Transverse colon (tissue), 4 donors: ENCODE measurements at regions not wholly inside any gene's neighbourhood (a gene's known extent, or its start where the extent isn't known, plus 50 kb on each side); places are given as distances from the start of the nearest gene placed in this dataset.

Experiments
- DNase-seq: peaks from one replicate; pipeline ENCODE4 v3.0.0-alpha.2; 2019
- H3K27ac ChIP-seq, 4 donors: fragments of 200-600 bp; sonication (generic); 2 replicates each; pipeline ENCODE4 v1.5.1; 2016 to 2018; ENCODE audit warnings: inconsistent platforms in 4 of 4
- H3K27me3 ChIP-seq: fragments of 200-600 bp; sonication (generic); 2 replicates; pipeline ENCODE4 v1.5.1; 2017; ENCODE audit warnings: inconsistent platforms
- H3K36me3 ChIP-seq, 4 donors: fragments of 200-600 bp; sonication (generic); 2 replicates each; pipeline ENCODE4 v1.5.1; 2017 to 2019; ENCODE audit warnings: inconsistent platforms in 4 of 4
- H3K4me1 ChIP-seq, 4 donors: fragments of 200-600 bp; sonication (generic); 2 replicates each; pipeline ENCODE4 v1.5.1; 2017 to 2020; ENCODE audit warnings: inconsistent platforms in 4 of 4
- H3K4me3 ChIP-seq, 4 donors: fragments of 200-600 bp; sonication (generic); 1 replicate in 1 of 4; 2 replicates in 3 of 4; pipeline versions ENCODE4 v1.5.1 to v1.6.1; 2017 to 2019; ENCODE audit warnings: inconsistent platforms in 4 of 4
- H3K9me3 ChIP-seq, 2 donors: fragments of 200-600 bp; sonication (generic); 2 replicates each; pipeline ENCODE4 v1.5.1; 2017 to 2019; ENCODE audit warnings: inconsistent platforms in 2 of 2
- CTCF ChIP-seq, 5 experiments: fragments of 200-600 bp in 3 of 5; fragments of 450-650 bp in 2 of 5; sonication (generic) in 3 of 5; IDR thresholded peaks; 1 replicate in 2 of 5; 2 replicates in 3 of 5; pipeline ENCODE4 v1.5.1; 2016 to 2017; ENCODE audit warnings: antibody characterized with exemption in 5 of 5, inconsistent platforms in 3 of 5, mild to moderate bottlenecking in 2 of 5, moderate library complexity in 1 of 5
- EP300 ChIP-seq: sonication (generic); formaldehyde crosslinking; IDR thresholded peaks from one replicate; pipeline ENCODE4 v1.6.1; 2017; ENCODE audit warnings: antibody characterized with exemption, low read depth
- POLR2A ChIP-seq: fragments of 450-650 bp; IDR thresholded peaks from one replicate; pipeline ENCODE4 v1.6.1; 2016; ENCODE audit warnings: antibody characterized with exemption, mild to moderate bottlenecking, moderate library complexity
- POLR2AphosphoS5 ChIP-seq, 3 donors: sonication (generic); formaldehyde crosslinking; IDR thresholded peaks; one replicate each; pipeline ENCODE4 v1.6.1; 2016; ENCODE audit warnings: antibody characterized with exemption in 3 of 3
- WGBS, 2 donors: methylation state at CpG; one replicate each; pipeline ENCODE4 v1.1.5; 2018; ENCODE audit warnings: low coverage in 1 of 2; 5-methylcytosine and 5-hydroxymethylcytosine counted together
- in situ Hi-C, 4 donors: fragments of 200-750 bp; cut with MboI; loops; one replicate each; pipeline versions ENCODE4 v1.15.0 to v1.15.1; 2017; ENCODE audit warnings: low sequenced_read_pairs in 3 of 4, low pct_ligation_motif_present in 1 of 4, low pct_unique_long_range_greater_than_20kb in 1 of 4
- intact Hi-C: fragments of 100-400 bp; cut with DNase I; formaldehyde crosslinking; loops from one replicate; pipeline ENCODE4 v1.15.1; 2023; ENCODE audit warnings: low total_unique reads

DNA sequence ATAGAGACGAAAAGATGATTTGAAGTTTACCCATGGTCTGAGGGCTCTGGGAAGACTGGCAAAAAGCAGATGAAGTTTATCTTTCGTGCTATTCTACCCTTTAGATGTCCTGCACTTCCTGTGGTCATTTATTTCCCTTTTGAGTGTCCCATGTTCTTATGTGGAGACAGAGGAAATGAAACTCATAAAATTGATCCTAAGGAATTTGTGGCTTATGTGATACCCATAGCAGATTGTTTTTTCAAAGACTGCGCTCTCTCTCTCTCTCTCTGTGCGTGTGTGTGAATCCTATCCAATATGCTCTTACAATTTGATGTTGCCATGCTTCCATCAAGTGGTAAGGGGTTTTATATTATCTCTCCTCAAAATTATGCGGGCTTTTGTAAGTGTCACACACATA is 607.5 kb upstream of the DPPA4 start:
- H3K9me3 ChIP-seq, result no peaks in the 10 kb centered on the region
- intact Hi-C loops (no loop called here), in situ Hi-C loops (no loop called here)
- H3K4me1 ChIP-seq, result no peaks in the 10 kb centered on the region
- no peak overlapping the region for H3K4me3 ChIP-seq
- H3K27me3 ChIP-seq, result no peaks in the 10 kb centered on the region
- TF ChIP-seq CTCF (IDR thresholded peaks at IDR 0.05) (no peak), POLR2A (no peak), POLR2AphosphoS5 (IDR thresholded peaks at IDR 0.05) (no peak), EP300 (no peak)
- H3K36me3 ChIP-seq, result no peaks in the 10 kb centered on the region
- no peak for DNase-seq
- 63 to 71% methylated on average over 5 of the region's 5 CpGs for WGBS, 2 donors
- H3K27ac ChIP-seq, result no peak overlapping the region

DNA sequence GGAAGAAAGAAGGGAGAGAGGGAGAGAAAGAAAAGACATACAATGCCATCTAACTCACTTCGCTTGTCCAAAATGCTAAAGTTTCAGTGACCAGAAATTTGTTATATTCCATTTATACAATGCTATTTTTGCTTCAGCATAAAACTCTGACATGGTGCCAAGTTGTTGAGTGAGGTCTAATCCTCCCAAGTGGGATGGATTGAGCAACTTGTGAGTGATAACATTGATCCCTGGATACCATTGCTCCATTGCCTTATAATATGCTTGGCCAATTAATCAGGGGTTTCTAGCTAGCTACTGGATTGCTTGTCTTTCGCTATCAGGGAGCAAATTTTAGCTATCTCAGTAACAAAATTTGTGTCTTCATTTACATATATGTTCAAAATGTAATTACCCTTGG is 615.6 kb upstream of the DPPA4 start:
- 77 to 86% methylated on average over 2 of the region's 2 CpGs for WGBS, 2 donors
- H3K4me1 ChIP-seq, result no peaks in the 10 kb centered on the region
- in situ Hi-C loops, result no loop called here
- intact Hi-C loops, result no loop called here
- H3K9me3 ChIP-seq, result no peaks in the 10 kb centered on the region
- H3K27me3 ChIP-seq, result no peaks in the 10 kb centered on the region
- no peak overlapping the region for H3K27ac ChIP-seq
- no peaks in the 10 kb centered on the region for H3K36me3 ChIP-seq
- no peak for TF ChIP-seq POLR2A
- TF ChIP-seq CTCF (IDR thresholded peaks at IDR 0.05), result no peak
- no peak for TF ChIP-seq EP300
- no peak for TF ChIP-seq POLR2AphosphoS5 (IDR thresholded peaks at IDR 0.05)
- no peak overlapping the region for H3K4me3 ChIP-seq
- no peak for DNase-seq

DNA sequence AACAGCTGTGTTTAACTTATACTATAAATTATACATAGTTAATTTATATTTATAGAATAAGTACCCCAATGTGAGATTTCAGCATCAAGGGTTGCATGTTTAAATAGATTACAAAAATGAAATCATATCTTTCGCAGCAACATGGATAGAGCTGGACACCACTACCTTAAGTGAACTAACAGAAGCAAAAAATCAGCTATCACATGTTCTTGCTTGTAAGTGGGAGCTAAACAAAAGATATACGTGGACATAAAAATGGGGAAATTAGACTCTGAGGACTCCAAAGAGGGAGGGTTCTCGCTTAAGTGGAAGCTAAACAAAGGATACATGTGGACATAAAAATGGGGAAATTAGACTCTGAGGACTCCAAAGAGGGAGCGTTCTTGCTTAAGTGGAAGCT is 626.5 kb upstream of the DPPA4 start:
- H3K4me1 ChIP-seq, result no peaks in the 10 kb centered on the region
- H3K36me3 ChIP-seq, result no peaks in the 10 kb centered on the region
- H3K9me3 ChIP-seq, result no peaks in the 10 kb centered on the region
- TF ChIP-seq POLR2A (no peak), EP300 (no peak), POLR2AphosphoS5 (IDR thresholded peaks at IDR 0.05) (no peak), CTCF (IDR thresholded peaks at IDR 0.05) (no peak)
- in situ Hi-C loops (no loop called here), intact Hi-C loops (no loop called here)
- no peak for DNase-seq
- H3K27ac ChIP-seq, result no peak overlapping the region
- WGBS, 2 donors, result 52 to 85% methylated on average over 4 of the region's 4 CpGs
- no peak overlapping the region for H3K4me3 ChIP-seq
- no peaks in the 10 kb centered on the region for H3K27me3 ChIP-seq

DNA sequence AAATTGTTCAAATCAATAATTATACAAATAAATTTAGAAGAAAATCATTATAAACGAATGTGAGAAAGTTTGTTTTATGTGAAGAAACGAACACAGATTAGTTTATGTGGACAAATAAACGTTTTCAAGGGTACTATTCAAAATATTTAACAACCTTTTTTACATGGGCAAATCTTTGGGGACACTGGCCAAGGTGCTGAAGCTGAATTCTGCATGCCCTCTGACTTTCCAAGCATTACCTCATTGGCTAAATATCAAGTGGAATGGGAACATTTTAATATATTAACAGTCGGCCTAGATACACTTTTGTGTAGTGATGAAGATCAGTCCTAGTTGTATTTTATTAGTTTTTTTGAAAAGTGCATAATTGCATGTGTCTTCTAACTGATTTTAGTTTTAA is 636.4 kb upstream of the DPPA4 start:
- 37 to 40% methylated on average over 4 of the region's 4 CpGs for WGBS, 2 donors
- H3K36me3 ChIP-seq, result no peaks in the 10 kb centered on the region
- intact Hi-C loops (no loop called here), in situ Hi-C loops (no loop called here)
- DNase-seq, result no peak
- H3K9me3 ChIP-seq, result no peaks in the 10 kb centered on the region
- no peaks in the 10 kb centered on the region for H3K4me1 ChIP-seq
- no peaks in the 10 kb centered on the region for H3K27me3 ChIP-seq
- H3K27ac ChIP-seq, result no peak overlapping the region
- no peak for TF ChIP-seq POLR2A
- TF ChIP-seq EP300, result no peak
- H3K4me3 ChIP-seq, result no peak overlapping the region

DNA sequence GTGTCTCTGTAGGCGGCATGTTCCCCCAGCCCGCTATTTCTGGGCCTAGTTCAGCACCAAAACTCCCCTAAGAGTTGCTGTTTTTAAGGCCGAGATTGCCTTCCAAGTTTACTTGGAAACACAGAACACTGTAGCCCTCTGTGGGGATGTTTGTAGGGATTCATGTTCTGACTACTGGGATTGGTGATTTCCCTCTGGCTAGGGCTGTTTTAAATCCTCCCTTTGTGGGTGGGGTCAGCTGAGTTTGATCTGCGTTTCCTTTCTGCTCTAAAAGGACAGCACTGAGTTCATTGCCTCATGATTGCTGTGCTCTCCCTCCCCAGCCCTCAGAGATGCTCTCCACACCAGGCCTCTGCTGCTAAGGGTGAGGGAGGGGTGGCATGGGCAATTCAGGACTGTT is 640.6 kb upstream of the DPPA4 start:
- 40 to 81% methylated on average over 1 to 4 of the region's 4 CpGs for WGBS, 2 donors
- Histone ChIP-seq H3K4me3 (no peak overlapping the region), H3K36me3 (no peaks in the 10 kb centered on the region), H3K27me3 (no peaks in the 10 kb centered on the region), H3K9me3 (no peaks in the 10 kb centered on the region), H3K4me1 (no peaks in the 10 kb centered on the region), H3K27ac (no peak overlapping the region)
- intact Hi-C loops, result no loop called here
- TF ChIP-seq POLR2AphosphoS5 (IDR thresholded peaks at IDR 0.05) (no peak), EP300 (no peak), CTCF (IDR thresholded peaks at IDR 0.05) (no peak), POLR2A (no peak)
- DNase-seq, result no peak
- in situ Hi-C loops, result no loop called here
